ENCODE measurements at regions not wholly inside any gene's neighbourhood (a gene's known extent, or its start where the extent isn't known, plus 50 kb on each side); places are given as distances from the start of the nearest gene placed in this dataset.

DNA sequence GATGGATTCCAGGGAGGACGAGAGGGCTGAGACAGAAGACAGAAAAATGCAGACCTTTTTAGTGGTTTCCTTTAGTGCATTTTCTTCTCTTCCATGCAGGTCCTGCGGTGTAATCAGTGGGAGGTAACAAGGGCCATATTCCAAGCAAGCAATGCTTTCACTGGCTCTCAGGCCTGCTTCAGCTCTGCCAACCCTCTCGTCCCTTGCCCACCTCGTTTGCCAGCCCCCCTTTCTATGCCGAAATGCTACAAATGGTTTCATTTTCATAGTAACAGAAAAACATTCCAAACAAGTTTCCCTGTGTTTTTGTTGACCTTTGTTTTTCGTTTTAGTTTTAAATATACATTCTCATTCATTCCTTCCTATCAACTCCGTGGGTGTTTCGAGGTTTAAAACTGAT is 443.1 kb downstream of the TTLL7 start:
- TF ChIP-seq, protein P1, sequence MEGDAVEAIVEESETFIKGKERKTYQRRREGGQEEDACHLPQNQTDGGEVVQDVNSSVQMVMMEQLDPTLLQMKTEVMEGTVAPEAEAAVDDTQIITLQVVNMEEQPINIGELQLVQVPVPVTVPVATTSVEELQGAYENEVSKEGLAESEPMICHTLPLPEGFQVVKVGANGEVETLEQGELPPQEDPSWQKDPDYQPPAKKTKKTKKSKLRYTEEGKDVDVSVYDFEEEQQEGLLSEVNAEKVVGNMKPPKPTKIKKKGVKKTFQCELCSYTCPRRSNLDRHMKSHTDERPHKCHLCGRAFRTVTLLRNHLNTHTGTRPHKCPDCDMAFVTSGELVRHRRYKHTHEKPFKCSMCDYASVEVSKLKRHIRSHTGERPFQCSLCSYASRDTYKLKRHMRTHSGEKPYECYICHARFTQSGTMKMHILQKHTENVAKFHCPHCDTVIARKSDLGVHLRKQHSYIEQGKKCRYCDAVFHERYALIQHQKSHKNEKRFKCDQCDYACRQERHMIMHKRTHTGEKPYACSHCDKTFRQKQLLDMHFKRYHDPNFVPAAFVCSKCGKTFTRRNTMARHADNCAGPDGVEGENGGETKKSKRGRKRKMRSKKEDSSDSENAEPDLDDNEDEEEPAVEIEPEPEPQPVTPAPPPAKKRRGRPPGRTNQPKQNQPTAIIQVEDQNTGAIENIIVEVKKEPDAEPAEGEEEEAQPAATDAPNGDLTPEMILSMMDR (IDR thresholded peaks at IDR 0.05) = no peak
- no peak for TF ChIP-seq POLR2A (IDR thresholded peaks at IDR 0.05)
